ENCODE measurements at regions not wholly inside any gene's neighbourhood (a gene's known extent, or its start where the extent isn't known, plus 50 kb on each side); places are given as distances from the start of the nearest gene placed in this dataset.

- no peak for TF ChIP-seq EZH2 (IDR thresholded peaks at IDR 0.05; ENCODE audit: low read depth)
- no peak for TF ChIP-seq CTCF (conservative IDR thresholded peaks at IDR 0.05)
These were observed 105.1 kb upstream of the TTC34 start for GRCh38 chr1:2906620-2907019.

Data from PC-9 (cell line).